ENCODE measurements at regions not wholly inside any gene's neighbourhood (a gene's known extent, or its start where the extent isn't known, plus 50 kb on each side); places are given as distances from the start of the nearest gene placed in this dataset.

GRCh38 chr7:119969054-119969453 lies 303.9 kb upstream of the KCND2 start:
- TF ChIP-seq CTCF (conservative IDR thresholded peaks at IDR 0.05; ENCODE audit: low read depth, low read length) = no peak
- peak; percentile 40 for DNase-seq (ENCODE audit: low read depth)
- no peak overlapping the region for H3K4me3 ChIP-seq (ENCODE audit: low read depth, low read length)

GRCh38 chr7:119969763-119970162 lies 303.2 kb upstream of the KCND2 start:
- no peak for TF ChIP-seq CTCF (conservative IDR thresholded peaks at IDR 0.05; ENCODE audit: low read depth, low read length)
- no peak overlapping the region for H3K4me3 ChIP-seq (ENCODE audit: low read depth, low read length)
- DNase-seq (ENCODE audit: low read depth) = no peak

- TF ChIP-seq CTCF (conservative IDR thresholded peaks at IDR 0.05; ENCODE audit: low read depth, low read length) = no peak
- no peak overlapping the region for H3K4me3 ChIP-seq (ENCODE audit: low read depth, low read length)
- no peak for DNase-seq (ENCODE audit: low read depth)
These were observed 298.0 kb upstream of the KCND2 start for GRCh38 chr7:119974972-119975371.

GRCh38 chr7:119982884-119983283 lies 290.1 kb upstream of the KCND2 start:
- DNase-seq (ENCODE audit: low read depth) = no peak
- no peak for TF ChIP-seq CTCF (conservative IDR thresholded peaks at IDR 0.05; ENCODE audit: low read depth, low read length)
- no peak overlapping the region for H3K4me3 ChIP-seq (ENCODE audit: low read depth, low read length)

- H3K4me3 ChIP-seq (ENCODE audit: low read depth, low read length) = no peak overlapping the region
- TF ChIP-seq CTCF (conservative IDR thresholded peaks at IDR 0.05; ENCODE audit: low read depth, low read length) = no peak
These were observed 289.5 kb upstream of the KCND2 start for GRCh38 chr7:119983468-119983867.

GRCh38 chr7:119984247-119984646 lies 288.7 kb upstream of the KCND2 start:
- TF ChIP-seq CTCF (conservative IDR thresholded peaks at IDR 0.05; ENCODE audit: low read depth, low read length) = no peak

More at GRCh38 chr7:119983468-119983867, 289.5 kb upstream of the KCND2 start:
- DNase-seq (ENCODE audit: low read depth) = no peak

GRCh38 chr7:119988401-119988800 lies 284.6 kb upstream of the KCND2 start:
- H3K4me3 ChIP-seq (ENCODE audit: low read depth, low read length) = no peak overlapping the region
- DNase-seq (ENCODE audit: low read depth) = no peak
- TF ChIP-seq CTCF (conservative IDR thresholded peaks at IDR 0.05; ENCODE audit: low read depth, low read length) = no peak

More at GRCh38 chr7:119984247-119984646, 288.7 kb upstream of the KCND2 start:
- no peak for DNase-seq (ENCODE audit: low read depth)
- H3K4me3 ChIP-seq (ENCODE audit: low read depth, low read length) = no peak overlapping the region

Data from choroid plexus epithelial cell (primary cell).